Dendritic cell treated with granulocyte-macrophage colony-stimulating factor and Interleukin-4, amounts not matched to agents 40 ng/mL and 50 ng/mL, for 4 days (primary cell): ENCODE measurements at regions not wholly inside any gene's neighbourhood (a gene's known extent, or its start where the extent isn't known, plus 50 kb on each side); places are given as distances from the start of the nearest gene placed in this dataset.
"Not testable (repeated sequence)": the region's sequence is repeated elsewhere in the genome, so short reads cannot be mapped to it uniquely, and the experiment has no call there.

Experiments
- H3K27ac Mint-ChIP-seq: one replicate; pipeline ENCODE4 v1.8.0; 2022; ENCODE audit warnings: mild to moderate bottlenecking, mixed read lengths
- H3K27me3 Mint-ChIP-seq: one replicate; pipeline ENCODE4 v1.8.0; 2022; ENCODE audit warnings: mild to moderate bottlenecking, mixed read lengths
- H3K36me3 Mint-ChIP-seq: one replicate; pipeline ENCODE4 v1.8.0; 2022; ENCODE audit warnings: low read depth, mixed read lengths
- H3K4me1 Mint-ChIP-seq: one replicate; pipeline ENCODE4 v1.8.0; 2022; ENCODE audit warnings: low read depth, mixed read lengths
- H3K4me3 Mint-ChIP-seq: one replicate; pipeline ENCODE4 v1.8.0; 2022; ENCODE audit warnings: mild to moderate bottlenecking, moderate library complexity, mixed read lengths
- H3K9me3 Mint-ChIP-seq: one replicate; pipeline ENCODE4 v1.8.0; 2022; ENCODE audit warnings: mixed read lengths
- intact Hi-C: fragments of 100-400 bp; cut with micrococcal nuclease; formaldehyde crosslinking; loops from one replicate; pipeline ENCODE4 v1.15.0; 2022

- Mint-ChIP-seq H3K4me3 (no peak overlapping the region), H3K27ac (no peak overlapping the region), H3K36me3 (no peaks in the 10 kb centered on the region), H3K27me3 (no peaks in the 10 kb centered on the region), H3K4me1 (no peaks in the 10 kb centered on the region), H3K9me3 (peaks cover 22% of the 10 kb centered on the region)
- intact Hi-C loops: no loop called here
Measured at GRCh38 chr18:30177056-30177455, 865.5 kb downstream of the DSC3 start.

- no peaks in the 10 kb centered on the region for H3K4me1 Mint-ChIP-seq
Measured at GRCh38 chr18:30175621-30176225, 866.8 kb downstream of the DSC3 start.

GRCh38 chr18:30175061-30175574, 867.4 kb downstream of the DSC3 start:
- Mint-ChIP-seq H3K4me3 (no peak overlapping the region), H3K36me3 (no peaks in the 10 kb centered on the region), H3K9me3 (peaks cover 22% of the 10 kb centered on the region), H3K27ac (no peak overlapping the region), H3K4me1 (no peaks in the 10 kb centered on the region), H3K27me3 (no peaks in the 10 kb centered on the region)
- intact Hi-C loops: no loop called here

More at GRCh38 chr18:30175621-30176225, 866.8 kb downstream of the DSC3 start:
- intact Hi-C loops: no loop called here
- peaks cover 22% of the 10 kb centered on the region for H3K9me3 Mint-ChIP-seq
- H3K27me3 Mint-ChIP-seq: no peaks in the 10 kb centered on the region
- H3K4me3 Mint-ChIP-seq: no peak overlapping the region
- no peak overlapping the region for H3K27ac Mint-ChIP-seq
- H3K36me3 Mint-ChIP-seq: no peaks in the 10 kb centered on the region

GRCh38 chr18:30163573-30163972, 879.0 kb downstream of the DSC3 start:
- H3K4me1 Mint-ChIP-seq: no peaks in the 10 kb centered on the region
- H3K27me3 Mint-ChIP-seq: no peaks in the 10 kb centered on the region
- no peaks in the 10 kb centered on the region for H3K9me3 Mint-ChIP-seq
- intact Hi-C loops: no loop called here
- no peak overlapping the region for H3K27ac Mint-ChIP-seq
- H3K4me3 Mint-ChIP-seq: no peak overlapping the region
- no peaks in the 10 kb centered on the region for H3K36me3 Mint-ChIP-seq

GRCh38 chr18:30160124-30160523, 882.4 kb downstream of the DSC3 start:
- intact Hi-C loops: no loop called here
- Mint-ChIP-seq H3K4me3 (no peak overlapping the region), H3K27ac (no peak overlapping the region), H3K27me3 (no peaks in the 10 kb centered on the region), H3K9me3 (peaks cover 8% of the 10 kb centered on the region), H3K36me3 (no peaks in the 10 kb centered on the region), H3K4me1 (no peaks in the 10 kb centered on the region)

- Mint-ChIP-seq H3K27me3 (no peaks in the 10 kb centered on the region), H3K36me3 (no peaks in the 10 kb centered on the region), H3K4me3 (no peak overlapping the region), H3K9me3 (no peaks in the 10 kb centered on the region), H3K4me1 (no peaks in the 10 kb centered on the region), H3K27ac (no peak overlapping the region)
- intact Hi-C loops: no loop called here
Measured at GRCh38 chr18:30150586-30151250, 891.8 kb downstream of the DSC3 start.

- Mint-ChIP-seq H3K36me3 (no peaks in the 10 kb centered on the region), H3K27ac (no peak overlapping the region), H3K9me3 (peaks cover 10% of the 10 kb centered on the region), H3K4me3 (no peak overlapping the region), H3K27me3 (no peaks in the 10 kb centered on the region), H3K4me1 (no peaks in the 10 kb centered on the region)
- intact Hi-C loops: no loop called here
Measured at GRCh38 chr18:30149585-30149984, 893.0 kb downstream of the DSC3 start.

GRCh38 chr18:30142870-30143269, 899.7 kb downstream of the DSC3 start:
- Mint-ChIP-seq H3K4me3 (no peak overlapping the region), H3K36me3 (no peaks in the 10 kb centered on the region), H3K27ac (no peak overlapping the region), H3K27me3 (no peaks in the 10 kb centered on the region), H3K9me3 (peaks cover 44% of the 10 kb centered on the region), H3K4me1 (no peaks in the 10 kb centered on the region)
- intact Hi-C loops: no loop called here

- no peak overlapping the region for H3K4me3 Mint-ChIP-seq
- no peaks in the 10 kb centered on the region for H3K4me1 Mint-ChIP-seq
- intact Hi-C loops: no loop called here
- H3K36me3 Mint-ChIP-seq: no peaks in the 10 kb centered on the region
- no peak overlapping the region for H3K27ac Mint-ChIP-seq
- H3K9me3 Mint-ChIP-seq: peaks cover 44% of the 10 kb centered on the region
- no peaks in the 10 kb centered on the region for H3K27me3 Mint-ChIP-seq
Measured at GRCh38 chr18:30142248-30142647, 900.3 kb downstream of the DSC3 start.

- H3K9me3 Mint-ChIP-seq: peaks cover 47% of the 10 kb centered on the region
- H3K4me3 Mint-ChIP-seq, intact Hi-C loops, H3K27ac Mint-ChIP-seq, H3K36me3 Mint-ChIP-seq, H3K4me1 Mint-ChIP-seq, H3K27me3 Mint-ChIP-seq: not testable (repeated sequence)
Measured at GRCh38 chr18:30141506-30141905, 901.0 kb downstream of the DSC3 start.

GRCh38 chr18:30139631-30140287, 902.8 kb downstream of the DSC3 start:
- H3K4me1 Mint-ChIP-seq: no peaks in the 10 kb centered on the region
- no peaks in the 10 kb centered on the region for H3K36me3 Mint-ChIP-seq
- peaks cover 51% of the 10 kb centered on the region for H3K9me3 Mint-ChIP-seq
- intact Hi-C loops: no loop called here
- no peak overlapping the region for H3K4me3 Mint-ChIP-seq
- H3K27me3 Mint-ChIP-seq: no peaks in the 10 kb centered on the region
- H3K27ac Mint-ChIP-seq: no peak overlapping the region

- no peak overlapping the region for H3K4me3 Mint-ChIP-seq
- intact Hi-C loops: no loop called here
- no peaks in the 10 kb centered on the region for H3K27me3 Mint-ChIP-seq
- H3K4me1 Mint-ChIP-seq: no peaks in the 10 kb centered on the region
- peaks cover 45% of the 10 kb centered on the region for H3K9me3 Mint-ChIP-seq
- H3K36me3 Mint-ChIP-seq: no peaks in the 10 kb centered on the region
- no peak overlapping the region for H3K27ac Mint-ChIP-seq
Measured at GRCh38 chr18:30135938-30136337, 906.6 kb downstream of the DSC3 start.

- intact Hi-C loops: no loop called here
- no peaks in the 10 kb centered on the region for H3K27me3 Mint-ChIP-seq
- peaks cover 38% of the 10 kb centered on the region for H3K9me3 Mint-ChIP-seq
- no peak overlapping the region for H3K27ac Mint-ChIP-seq
- H3K36me3 Mint-ChIP-seq: no peaks in the 10 kb centered on the region
- no peak overlapping the region for H3K4me3 Mint-ChIP-seq
- H3K4me1 Mint-ChIP-seq: no peaks in the 10 kb centered on the region
Measured at GRCh38 chr18:30134020-30134419, 908.5 kb downstream of the DSC3 start.

GRCh38 chr18:30132959-30133358, 909.6 kb downstream of the DSC3 start:
- intact Hi-C loops: no loop called here
- Mint-ChIP-seq H3K4me1 (no peaks in the 10 kb centered on the region), H3K36me3 (no peaks in the 10 kb centered on the region), H3K4me3 (no peak overlapping the region), H3K27ac (no peak overlapping the region), H3K9me3 (peaks cover 38% of the 10 kb centered on the region), H3K27me3 (no peaks in the 10 kb centered on the region)
